Panc1 (cell line): ENCODE measurements at regions not wholly inside any gene's neighbourhood (a gene's known extent, or its start where the extent isn't known, plus 50 kb on each side); places are given as distances from the start of the nearest gene placed in this dataset.

Experiments
- POLR2AphosphoS5 ChIP-seq: IDR thresholded peaks from 2 replicates; pipeline ENCODE4 v1.6.1; 2012; ENCODE audit warnings: mild to moderate bottlenecking, low read depth, low read length, moderate library complexity
- TCF7L2 ChIP-seq: IDR thresholded peaks from 2 replicates; pipeline ENCODE4 v1.6.1; 2011; ENCODE audit warnings: mild to moderate bottlenecking, low read depth, low read length, inconsistent platforms
- TF ChIP-seq, protein P1 (sequence below): fragments of 450-650 bp; IDR thresholded peaks from 2 replicates; pipeline ENCODE4 v1.5.1; 2017; ENCODE audit warnings: mild to moderate bottlenecking
- TF ChIP-seq, protein P2 (sequence below), 2 experiments: IDR thresholded peaks; 2 replicates each; pipeline ENCODE4 v1.6.1; 2011 to 2012; ENCODE audit warnings: low read depth in 2 of 2, control low read depth in 1 of 2, low read length in 1 of 2, mild to moderate bottlenecking in 1 of 2, moderate library complexity in 1 of 2; ENCODE audit not compliant: insufficient read depth in 1 of 2

DNA sequence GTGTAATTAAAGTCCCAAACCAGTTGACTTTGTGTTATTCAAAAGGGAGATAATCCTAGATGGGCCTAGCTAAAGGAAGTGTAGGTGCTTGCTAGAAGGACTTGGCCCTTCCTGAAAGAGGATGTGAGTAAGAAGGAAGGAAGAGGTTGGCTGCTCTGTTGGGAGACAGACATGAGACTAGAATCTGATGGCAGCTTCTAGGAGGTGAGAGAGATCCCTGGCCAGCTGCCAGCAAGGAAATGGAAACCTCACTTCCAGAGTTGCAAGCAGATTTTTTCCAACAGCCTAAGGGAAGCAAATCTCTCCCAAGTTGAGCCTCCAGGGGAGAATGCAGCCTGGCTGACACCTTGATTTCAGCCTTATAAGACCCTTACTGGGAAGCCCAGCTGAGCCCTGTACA is 368.4 kb upstream of the ZMIZ1 start:
- TF ChIP-seq, protein P1, sequence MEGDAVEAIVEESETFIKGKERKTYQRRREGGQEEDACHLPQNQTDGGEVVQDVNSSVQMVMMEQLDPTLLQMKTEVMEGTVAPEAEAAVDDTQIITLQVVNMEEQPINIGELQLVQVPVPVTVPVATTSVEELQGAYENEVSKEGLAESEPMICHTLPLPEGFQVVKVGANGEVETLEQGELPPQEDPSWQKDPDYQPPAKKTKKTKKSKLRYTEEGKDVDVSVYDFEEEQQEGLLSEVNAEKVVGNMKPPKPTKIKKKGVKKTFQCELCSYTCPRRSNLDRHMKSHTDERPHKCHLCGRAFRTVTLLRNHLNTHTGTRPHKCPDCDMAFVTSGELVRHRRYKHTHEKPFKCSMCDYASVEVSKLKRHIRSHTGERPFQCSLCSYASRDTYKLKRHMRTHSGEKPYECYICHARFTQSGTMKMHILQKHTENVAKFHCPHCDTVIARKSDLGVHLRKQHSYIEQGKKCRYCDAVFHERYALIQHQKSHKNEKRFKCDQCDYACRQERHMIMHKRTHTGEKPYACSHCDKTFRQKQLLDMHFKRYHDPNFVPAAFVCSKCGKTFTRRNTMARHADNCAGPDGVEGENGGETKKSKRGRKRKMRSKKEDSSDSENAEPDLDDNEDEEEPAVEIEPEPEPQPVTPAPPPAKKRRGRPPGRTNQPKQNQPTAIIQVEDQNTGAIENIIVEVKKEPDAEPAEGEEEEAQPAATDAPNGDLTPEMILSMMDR = no peak
- no peak for TF ChIP-seq POLR2AphosphoS5
- no peak for TF ChIP-seq TCF7L2
- TF ChIP-seq, protein P2, sequence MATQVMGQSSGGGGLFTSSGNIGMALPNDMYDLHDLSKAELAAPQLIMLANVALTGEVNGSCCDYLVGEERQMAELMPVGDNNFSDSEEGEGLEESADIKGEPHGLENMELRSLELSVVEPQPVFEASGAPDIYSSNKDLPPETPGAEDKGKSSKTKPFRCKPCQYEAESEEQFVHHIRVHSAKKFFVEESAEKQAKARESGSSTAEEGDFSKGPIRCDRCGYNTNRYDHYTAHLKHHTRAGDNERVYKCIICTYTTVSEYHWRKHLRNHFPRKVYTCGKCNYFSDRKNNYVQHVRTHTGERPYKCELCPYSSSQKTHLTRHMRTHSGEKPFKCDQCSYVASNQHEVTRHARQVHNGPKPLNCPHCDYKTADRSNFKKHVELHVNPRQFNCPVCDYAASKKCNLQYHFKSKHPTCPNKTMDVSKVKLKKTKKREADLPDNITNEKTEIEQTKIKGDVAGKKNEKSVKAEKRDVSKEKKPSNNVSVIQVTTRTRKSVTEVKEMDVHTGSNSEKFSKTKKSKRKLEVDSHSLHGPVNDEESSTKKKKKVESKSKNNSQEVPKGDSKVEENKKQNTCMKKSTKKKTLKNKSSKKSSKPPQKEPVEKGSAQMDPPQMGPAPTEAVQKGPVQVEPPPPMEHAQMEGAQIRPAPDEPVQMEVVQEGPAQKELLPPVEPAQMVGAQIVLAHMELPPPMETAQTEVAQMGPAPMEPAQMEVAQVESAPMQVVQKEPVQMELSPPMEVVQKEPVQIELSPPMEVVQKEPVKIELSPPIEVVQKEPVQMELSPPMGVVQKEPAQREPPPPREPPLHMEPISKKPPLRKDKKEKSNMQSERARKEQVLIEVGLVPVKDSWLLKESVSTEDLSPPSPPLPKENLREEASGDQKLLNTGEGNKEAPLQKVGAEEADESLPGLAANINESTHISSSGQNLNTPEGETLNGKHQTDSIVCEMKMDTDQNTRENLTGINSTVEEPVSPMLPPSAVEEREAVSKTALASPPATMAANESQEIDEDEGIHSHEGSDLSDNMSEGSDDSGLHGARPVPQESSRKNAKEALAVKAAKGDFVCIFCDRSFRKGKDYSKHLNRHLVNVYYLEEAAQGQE (IDR thresholded peaks at IDR 0.05; ENCODE audit: insufficient read depth in 1 of 2, low read depth in 2 of 2, low read length in 1 of 2) = no peak
